ENCODE measurements at regions not wholly inside any gene's neighbourhood (a gene's known extent, or its start where the extent isn't known, plus 50 kb on each side); places are given as distances from the start of the nearest gene placed in this dataset.

DNA sequence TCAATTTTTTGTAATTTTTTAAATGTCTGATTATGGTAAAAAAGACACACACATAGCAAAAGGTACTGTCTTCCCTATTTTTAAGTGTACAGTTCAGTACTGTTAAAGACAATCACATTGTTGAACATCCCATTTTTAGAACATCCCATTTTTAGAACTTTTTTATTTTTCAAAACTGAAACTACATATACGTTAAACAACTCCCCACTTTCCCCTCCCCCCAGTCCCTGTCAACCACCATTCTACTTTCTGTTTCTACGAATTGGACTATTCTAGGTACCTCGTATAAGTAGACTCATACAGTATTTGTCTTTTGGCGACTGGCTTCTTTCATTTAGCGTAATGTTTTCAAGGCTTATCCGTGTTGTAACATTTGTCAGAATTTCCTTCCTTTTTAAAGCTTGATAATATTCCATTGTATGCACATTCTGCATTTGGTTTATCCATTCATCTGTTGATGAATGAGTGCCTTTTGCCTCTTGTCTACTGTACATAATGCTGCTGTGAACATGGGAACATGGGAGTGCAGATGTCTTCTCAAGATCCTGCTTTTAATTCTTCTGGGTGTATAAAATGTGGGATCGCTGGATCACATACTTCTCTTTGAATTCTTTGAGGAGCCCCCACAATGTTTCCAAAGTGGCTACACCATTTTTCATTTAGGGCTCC is 154.0 kb downstream of the PIK3R1 start:
- peak; percentile 68 for FAIRE-seq
- DNase-seq (ENCODE audit: insufficient read length) = no peak
- no peak for TF ChIP-seq POLR2AphosphoS5 (IDR thresholded peaks at IDR 0.05; ENCODE audit: low read depth, low read length)
- TF ChIP-seq TAF1 (IDR thresholded peaks at IDR 0.05; ENCODE audit: borderline replicate concordance, low read depth, low read length) = no peak
- TF ChIP-seq POLR2A (IDR thresholded peaks at IDR 0.05; ENCODE audit: low read depth, low read length) = no peak

DNA sequence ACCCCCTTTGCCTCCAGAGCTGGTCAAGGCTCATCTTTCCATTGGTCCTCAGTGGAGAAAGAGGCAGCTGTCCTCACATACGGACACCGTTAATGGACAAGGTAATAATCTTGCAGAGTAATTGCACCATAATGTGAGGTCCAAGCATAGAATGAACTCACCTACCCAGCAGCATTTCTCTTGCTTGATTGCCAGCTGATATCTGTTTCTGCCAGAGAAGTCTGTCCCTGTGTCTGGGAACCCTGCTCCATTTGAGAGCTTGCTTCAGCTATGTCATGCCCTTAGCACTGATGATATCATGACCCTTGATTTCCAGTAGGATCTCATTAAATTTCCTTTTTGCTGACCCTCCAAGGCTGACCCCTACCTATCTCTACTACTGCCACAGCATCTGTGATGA is 154.6 kb downstream of the PIK3R1 start:
- no peak for TF ChIP-seq POLR2AphosphoS5 (IDR thresholded peaks at IDR 0.05; ENCODE audit: low read depth, low read length)
- TF ChIP-seq TAF1 (IDR thresholded peaks at IDR 0.05; ENCODE audit: borderline replicate concordance, low read depth, low read length) = no peak
- TF ChIP-seq POLR2A (IDR thresholded peaks at IDR 0.05; ENCODE audit: low read depth, low read length) = no peak
- no peak for DNase-seq (ENCODE audit: insufficient read length)
- FAIRE-seq = no peak

DNA sequence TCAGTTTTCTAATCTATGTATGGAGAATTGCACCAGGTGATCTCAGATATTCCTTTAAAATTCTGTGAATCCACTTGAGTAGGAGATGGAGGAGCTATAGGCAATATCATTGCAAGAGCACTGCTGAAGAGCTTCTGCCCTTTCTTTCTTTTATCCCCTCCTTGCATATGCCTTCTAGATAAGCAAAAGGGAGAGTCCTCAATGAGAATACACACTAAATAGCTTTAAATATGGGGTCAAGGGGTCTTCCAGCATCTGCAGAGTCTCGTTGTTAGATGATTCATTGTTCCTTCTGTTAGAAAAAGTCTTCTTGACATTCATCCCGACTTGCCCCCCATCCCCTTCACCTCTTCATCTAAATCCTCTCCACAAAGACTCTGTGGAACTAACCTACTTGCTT is 156.1 kb downstream of the PIK3R1 start:
- FAIRE-seq = no peak
- no peak for DNase-seq (ENCODE audit: insufficient read length)
- TF ChIP-seq POLR2AphosphoS5 (IDR thresholded peaks at IDR 0.05; ENCODE audit: low read depth, low read length) (no peak), POLR2A (IDR thresholded peaks at IDR 0.05; ENCODE audit: low read depth, low read length) (no peak), TAF1 (IDR thresholded peaks at IDR 0.05; ENCODE audit: borderline replicate concordance, low read depth, low read length) (no peak)

DNA sequence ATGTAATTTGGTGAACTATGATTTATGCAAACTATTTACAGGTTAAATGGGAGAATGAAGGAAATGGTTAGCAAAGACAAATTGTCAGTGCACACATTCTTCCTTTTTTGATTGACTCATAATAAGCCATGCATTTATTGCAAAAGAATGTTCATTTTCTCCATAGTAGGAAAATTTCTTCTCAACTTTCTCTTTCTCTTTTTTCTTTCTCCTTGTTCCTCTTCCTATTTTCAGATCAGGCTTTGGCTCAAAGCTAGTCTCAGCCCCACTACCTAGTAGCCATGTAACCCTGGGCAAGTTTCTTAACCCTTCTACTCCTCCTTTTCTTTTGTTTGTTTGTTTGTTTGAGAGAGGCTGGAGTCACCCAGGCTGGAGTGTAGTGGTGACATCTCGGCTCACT is 156.6 kb downstream of the PIK3R1 start:
- TF ChIP-seq POLR2AphosphoS5 (IDR thresholded peaks at IDR 0.05; ENCODE audit: low read depth, low read length) = no peak
- FAIRE-seq (no peak), DNase-seq (ENCODE audit: insufficient read length) (no peak)

DNA sequence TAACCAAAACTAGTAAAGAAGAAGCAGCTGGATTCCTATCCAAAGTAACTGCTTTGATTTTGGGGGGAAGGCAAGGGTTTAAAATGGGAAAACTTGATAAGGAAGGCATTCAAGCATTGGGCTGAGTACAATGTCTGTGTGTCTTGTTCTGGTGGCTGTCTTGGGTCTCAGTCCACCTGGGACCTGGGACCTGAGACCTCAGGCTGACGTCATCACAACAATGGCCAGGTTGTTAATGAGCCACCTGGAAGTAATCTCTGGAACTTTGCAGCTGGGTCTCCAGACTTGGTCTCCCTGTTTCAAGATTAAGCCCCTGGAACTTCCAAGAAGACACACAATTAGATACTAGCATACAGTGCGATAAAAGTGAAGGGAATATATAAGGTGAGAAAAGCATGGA is 157.5 kb downstream of the PIK3R1 start:
- DNase-seq (ENCODE audit: insufficient read length) = no peak
- TF ChIP-seq POLR2AphosphoS5 (IDR thresholded peaks at IDR 0.05; ENCODE audit: low read depth, low read length) = no peak
- TF ChIP-seq TAF1 (IDR thresholded peaks at IDR 0.05; ENCODE audit: borderline replicate concordance, low read depth, low read length) = no peak
- no peak for TF ChIP-seq POLR2A (IDR thresholded peaks at IDR 0.05; ENCODE audit: low read depth, low read length)
- FAIRE-seq = no peak

DNA sequence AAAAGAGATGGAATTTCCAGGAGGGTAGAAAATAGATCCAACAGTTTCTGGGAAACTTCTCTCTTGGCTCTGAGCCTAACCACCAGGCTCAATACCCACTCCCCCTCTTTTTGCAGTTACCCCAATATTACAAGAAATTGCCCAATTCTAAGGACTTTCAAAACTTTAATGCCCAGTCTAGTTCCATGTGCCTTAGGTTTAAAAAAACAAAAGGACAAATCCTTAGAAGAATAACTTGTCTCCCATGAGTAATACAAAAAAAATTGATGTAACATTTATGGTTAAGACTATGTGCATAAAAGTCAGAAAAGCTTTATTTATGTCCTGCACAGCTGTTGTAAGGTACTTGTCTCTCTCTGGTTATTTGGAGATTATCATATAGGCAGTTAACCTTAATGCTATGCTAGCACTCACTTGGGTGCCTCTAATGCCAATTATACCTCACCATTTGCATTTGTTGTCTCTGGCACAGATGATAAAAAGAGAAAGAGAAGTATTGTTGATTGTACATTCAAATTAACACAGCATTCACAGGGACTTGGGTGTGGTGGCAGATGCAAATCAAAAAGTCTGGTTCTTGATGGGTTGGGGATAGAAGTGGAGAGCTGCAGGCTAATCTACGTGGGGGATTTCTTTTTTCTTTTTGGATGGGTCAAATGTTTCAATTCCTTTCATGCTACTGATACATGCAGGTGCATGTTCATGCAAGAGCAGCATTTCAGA is 159.4 kb downstream of the PIK3R1 start:
- no peak for TF ChIP-seq POLR2A (IDR thresholded peaks at IDR 0.05; ENCODE audit: low read depth, low read length)
- no peak for TF ChIP-seq POLR2AphosphoS5 (IDR thresholded peaks at IDR 0.05; ENCODE audit: low read depth, low read length)
- no peak for TF ChIP-seq TAF1 (IDR thresholded peaks at IDR 0.05; ENCODE audit: borderline replicate concordance, low read depth, low read length)
- FAIRE-seq = no peak

DNA sequence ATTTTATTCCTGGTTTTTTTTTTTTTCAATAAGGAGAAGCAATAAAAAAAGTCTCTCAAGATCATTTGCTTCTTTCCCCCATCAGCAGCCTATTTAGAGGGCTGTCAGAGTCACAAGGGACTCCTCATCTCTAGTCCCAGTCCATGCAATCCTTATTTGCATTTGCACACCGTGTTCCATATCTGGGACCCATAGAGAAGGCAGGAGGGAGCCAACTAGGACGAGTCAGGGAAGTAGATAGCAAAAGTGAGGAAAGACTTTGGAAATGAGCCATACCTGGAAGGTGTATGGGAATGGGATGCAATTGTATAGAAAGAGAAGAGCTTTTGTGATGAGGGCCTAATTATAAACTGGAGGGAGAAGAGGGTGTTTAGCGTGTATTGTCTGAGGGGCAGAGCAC is 160.0 kb downstream of the PIK3R1 start:
- no peak for DNase-seq (ENCODE audit: insufficient read length)
- TF ChIP-seq POLR2A (IDR thresholded peaks at IDR 0.05; ENCODE audit: low read depth, low read length) (no peak), POLR2AphosphoS5 (IDR thresholded peaks at IDR 0.05; ENCODE audit: low read depth, low read length) (no peak), TAF1 (IDR thresholded peaks at IDR 0.05; ENCODE audit: borderline replicate concordance, low read depth, low read length) (no peak)
- no peak for FAIRE-seq

More for the DNA sequence above, 159.4 kb downstream of the PIK3R1 start:
- DNase-seq (ENCODE audit: insufficient read length) = no peak

DNA sequence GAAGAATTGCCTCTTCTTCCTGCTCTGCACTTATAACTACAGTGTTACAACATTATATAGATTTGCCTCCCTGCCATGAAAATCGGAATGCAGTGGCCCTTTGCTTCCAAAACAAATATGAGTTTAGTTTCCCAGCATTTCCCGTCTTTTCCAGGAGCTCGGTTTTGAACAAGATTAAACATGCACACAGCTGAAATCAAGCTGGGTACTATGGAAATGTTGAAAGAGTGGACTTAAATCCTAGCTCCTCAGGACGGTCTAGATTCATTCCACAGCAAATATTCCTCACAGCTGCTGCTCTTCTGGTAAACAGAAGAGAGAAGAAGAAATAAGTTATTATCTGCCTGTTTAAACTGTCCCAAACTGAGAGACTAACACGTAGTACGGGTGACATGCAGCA is 161.4 kb downstream of the PIK3R1 start:
- FAIRE-seq (no peak), DNase-seq (ENCODE audit: insufficient read length) (no peak)
- TF ChIP-seq POLR2AphosphoS5 (IDR thresholded peaks at IDR 0.05; ENCODE audit: low read depth, low read length) = no peak
- TF ChIP-seq POLR2A (IDR thresholded peaks at IDR 0.05; ENCODE audit: low read depth, low read length) = no peak
- TF ChIP-seq TAF1 (IDR thresholded peaks at IDR 0.05; ENCODE audit: borderline replicate concordance, low read depth, low read length) = no peak

DNA sequence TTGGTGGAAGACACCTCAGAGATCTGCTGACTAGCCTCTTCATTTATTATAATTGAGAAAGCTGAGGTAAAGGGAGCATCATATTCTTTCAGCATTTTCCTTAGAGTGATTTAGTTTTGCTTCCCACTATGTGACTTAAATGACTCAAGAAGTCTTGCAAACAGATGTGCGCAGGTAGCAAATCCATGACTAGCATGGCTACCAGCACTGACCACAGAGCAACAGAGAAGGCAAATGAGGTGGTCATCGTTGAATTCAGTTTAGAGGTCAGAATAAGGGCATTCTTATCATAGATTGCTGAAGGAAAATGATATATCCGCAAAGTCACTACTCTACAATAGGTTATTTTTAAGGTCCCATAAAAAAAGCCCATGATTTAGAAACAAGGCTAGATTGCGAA is 162.2 kb downstream of the PIK3R1 start:
- FAIRE-seq (peak; percentile 44), DNase-seq (ENCODE audit: insufficient read length) (no peak)
- TF ChIP-seq TAF1 (IDR thresholded peaks at IDR 0.05; ENCODE audit: borderline replicate concordance, low read depth, low read length) (no peak), POLR2AphosphoS5 (IDR thresholded peaks at IDR 0.05; ENCODE audit: low read depth, low read length) (no peak), POLR2A (IDR thresholded peaks at IDR 0.05; ENCODE audit: low read depth, low read length) (no peak)

DNA sequence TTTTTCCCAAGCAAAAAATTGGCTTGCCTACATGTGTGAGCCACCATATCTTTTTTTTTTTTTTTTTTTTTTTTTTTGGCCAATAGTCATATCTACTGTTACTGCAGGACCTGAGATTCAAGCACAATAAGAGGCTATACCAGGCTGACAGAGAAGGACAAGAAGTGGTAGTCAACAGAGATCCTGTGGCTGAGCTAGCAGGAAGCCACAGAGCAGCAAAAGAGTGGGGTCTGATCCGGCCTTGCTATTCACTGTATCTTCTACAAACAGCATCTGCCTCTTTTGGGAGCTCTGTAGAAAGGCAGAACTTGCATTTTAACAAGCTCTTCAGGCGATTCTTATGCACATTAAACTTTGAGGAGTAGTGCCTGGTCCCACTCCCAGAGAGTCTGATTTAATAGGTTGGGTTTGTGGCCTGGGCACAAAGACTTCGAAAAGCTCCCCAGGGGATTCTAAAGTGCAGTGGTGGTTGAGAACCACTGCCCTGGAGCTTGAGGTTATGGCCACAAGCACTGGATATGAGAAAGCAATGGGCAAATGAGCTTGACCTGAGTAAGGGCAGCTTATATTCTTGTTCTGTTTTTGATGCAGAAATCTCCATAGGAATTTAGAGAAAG is 162.8 kb downstream of the PIK3R1 start:
- FAIRE-seq (peak; percentile 40), DNase-seq (ENCODE audit: insufficient read length) (no peak)
- TF ChIP-seq POLR2A (IDR thresholded peaks at IDR 0.05; ENCODE audit: low read depth, low read length) = no peak
- no peak for TF ChIP-seq TAF1 (IDR thresholded peaks at IDR 0.05; ENCODE audit: borderline replicate concordance, low read depth, low read length)
- TF ChIP-seq POLR2AphosphoS5 (IDR thresholded peaks at IDR 0.05; ENCODE audit: low read depth, low read length) = no peak

DNA sequence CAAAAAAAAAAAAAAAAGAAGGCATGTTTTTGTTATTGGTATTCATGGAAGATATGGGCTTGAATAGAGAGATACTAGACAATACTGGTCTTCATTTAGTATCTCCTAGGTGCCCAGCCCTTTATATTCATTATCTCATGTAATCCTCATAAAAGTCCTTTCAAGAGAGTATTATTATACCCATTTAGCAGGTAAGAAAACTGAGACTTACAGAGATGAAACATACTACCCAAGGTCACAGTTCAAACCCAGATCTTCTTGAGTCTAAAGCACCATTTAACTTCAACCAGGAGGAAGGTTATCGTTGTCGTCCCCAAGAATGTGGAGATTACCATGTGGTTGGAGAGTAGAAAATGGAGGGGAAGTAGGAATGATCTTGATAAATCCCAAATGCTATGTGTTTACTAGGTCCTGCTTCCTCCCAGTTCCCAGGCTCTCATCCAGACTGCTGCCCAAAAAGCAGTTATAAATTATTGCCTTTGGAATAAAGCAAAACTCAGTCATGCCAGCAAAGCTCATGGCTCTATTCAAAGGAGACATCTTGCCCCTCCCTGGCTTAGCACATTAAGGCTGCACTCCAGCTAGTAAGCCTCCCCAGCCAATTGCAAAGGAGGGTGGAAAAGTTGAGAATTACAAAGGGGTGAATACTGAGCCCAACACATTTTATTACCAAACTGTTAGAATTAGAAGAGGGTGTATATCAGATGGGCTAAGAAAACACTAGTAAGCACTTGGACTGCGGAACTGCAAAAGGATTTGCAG is 163.9 kb downstream of the PIK3R1 start:
- no peak for DNase-seq (ENCODE audit: insufficient read length)
- no peak for TF ChIP-seq POLR2A (IDR thresholded peaks at IDR 0.05; ENCODE audit: low read depth, low read length)
- no peak for TF ChIP-seq TAF1 (IDR thresholded peaks at IDR 0.05; ENCODE audit: borderline replicate concordance, low read depth, low read length)
- no peak for TF ChIP-seq POLR2AphosphoS5 (IDR thresholded peaks at IDR 0.05; ENCODE audit: low read depth, low read length)
- no peak for FAIRE-seq

Data from GM12892 (cell line).